Activated CD4-positive, alpha-beta T cell treated with anti-CD3 and anti-CD28 coated beads for 36 hours (primary cell): ENCODE measurements at regions not wholly inside any gene's neighbourhood (a gene's known extent, or its start where the extent isn't known, plus 50 kb on each side); places are given as distances from the start of the nearest gene placed in this dataset.

Experiments
- ATAC-seq: fragments of 200-7000 bp; cut with Tn5 transposase; one replicate; pipeline ENCODE4 v1.10.0; 2021; ENCODE audit warnings: mild to moderate bottlenecking, moderate library complexity
- CTCF ChIA-PET: fragments of 350-600 bp; sonication (Branson Sonifier 250); formaldehyde crosslinking; loops from one replicate; lab custom pipeline; 2021; ENCODE audit warnings: antibody characterized with exemption; lab: Charles Lee
- POLR2A ChIA-PET: fragments of 350-600 bp; sonication (Branson Sonifier 250); formaldehyde crosslinking; loops from one replicate; lab custom pipeline; 2021; ENCODE audit warnings: antibody characterized with exemption, inconsistent platforms; lab: Charles Lee
- DNase-seq: peaks from one replicate; pipeline ENCODE4 v3.0.0-alpha.2; 2020
- H3K27ac Mint-ChIP-seq: one replicate; pipeline ENCODE4 v1.8.0; 2021; ENCODE audit warnings: mixed read lengths
- H3K27me3 Mint-ChIP-seq: one replicate; pipeline ENCODE4 v1.8.0; 2021; ENCODE audit warnings: mixed read lengths
- H3K36me3 Mint-ChIP-seq: one replicate; pipeline ENCODE4 v1.8.0; 2021; ENCODE audit warnings: low read depth, mixed read lengths
- H3K4me1 Mint-ChIP-seq: one replicate; pipeline ENCODE4 v1.8.0; 2021; ENCODE audit warnings: mixed read lengths
- H3K4me3 Mint-ChIP-seq: one replicate; pipeline ENCODE4 v1.8.0; 2021; ENCODE audit warnings: mild to moderate bottlenecking, moderate library complexity, mixed read lengths
- H3K9me3 Mint-ChIP-seq: one replicate; pipeline ENCODE4 v1.8.0; 2021; ENCODE audit warnings: low read depth, mixed read lengths
- intact Hi-C, 2 experiments: fragments of 100-400 bp; cut with DNase I in 1 of 2; cut with micrococcal nuclease in 1 of 2; formaldehyde crosslinking; loops; one replicate each; pipeline versions ENCODE4 v1.14.2 to v1.15.1; 2022 to 2024; cut with DNase I, micrococcal nuclease

DNA sequence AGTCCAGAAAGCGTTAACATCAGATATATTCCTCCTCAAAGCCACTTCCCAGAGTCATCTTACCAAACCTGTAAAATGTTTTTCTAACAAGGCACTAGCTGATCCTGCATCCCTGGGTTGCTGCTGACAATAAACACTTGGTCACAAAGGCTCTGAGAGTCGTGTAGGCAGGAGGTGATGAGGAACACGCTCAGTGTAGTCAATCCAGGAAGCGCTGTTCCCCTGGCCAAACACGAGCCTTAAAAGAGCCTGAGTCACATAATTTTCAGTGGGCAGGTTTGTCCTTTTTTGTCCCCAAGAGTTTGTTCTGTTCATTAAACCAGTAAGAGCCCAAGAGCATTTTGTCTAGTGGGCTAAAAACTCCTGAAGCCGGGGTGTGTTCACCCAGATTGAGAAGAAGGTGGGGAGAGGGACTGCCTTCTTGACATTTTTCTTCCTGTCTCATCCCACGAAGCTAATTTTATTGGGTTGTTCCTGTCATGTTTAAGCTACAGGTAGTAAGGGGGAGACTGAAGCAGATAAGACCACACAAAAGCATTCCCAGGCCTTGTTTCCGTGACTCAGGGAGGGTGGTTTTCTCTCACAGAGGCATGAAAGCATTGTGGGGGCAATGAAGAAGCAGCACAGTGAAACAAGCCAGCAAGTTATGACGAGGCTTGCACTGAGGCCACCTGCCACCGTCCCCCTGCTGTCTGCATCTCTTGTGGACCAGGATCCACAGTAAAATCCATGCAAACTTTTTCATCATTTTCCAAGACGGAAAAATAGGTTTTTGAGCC is 73.7 kb downstream of the FOXB1 start:
- peak; percentile 88 for ATAC-seq
- H3K4me1 Mint-ChIP-seq: peaks cover 47% of the 10 kb centered on the region
- CTCF ChIA-PET: interaction anchor here (0.6 to 1.7 kb wide), 4 partner anchors 10 to 326 kb away, joined by 3 to 5 read pairs (median 3); no protein-coding TSS in a partner anchor

DNA sequence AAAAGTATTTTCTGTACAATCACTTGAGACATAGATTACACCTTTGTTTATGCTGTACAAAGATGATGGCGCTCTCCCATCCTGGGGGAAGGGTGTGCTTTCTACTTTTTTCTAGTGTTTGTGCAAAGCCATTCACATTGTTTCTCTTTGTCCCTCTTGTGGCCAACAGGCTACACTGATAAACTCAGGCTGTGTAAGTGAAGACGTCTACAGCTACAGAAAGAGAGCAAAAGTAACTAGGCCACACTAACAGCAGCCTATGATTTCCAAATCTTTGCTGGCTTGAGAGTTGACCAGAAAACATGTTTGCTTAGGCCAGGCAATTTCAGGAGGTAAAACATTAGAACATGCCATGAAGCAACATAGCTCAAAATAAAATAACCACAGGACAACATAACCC is 75.1 kb downstream of the FOXB1 start:
- Mint-ChIP-seq H3K27me3 (peaks cover 8% of the 10 kb centered on the region), H3K27ac (no peak overlapping the region), H3K4me3 (no peak overlapping the region), H3K36me3 (no peaks in the 10 kb centered on the region), H3K9me3 (no peaks in the 10 kb centered on the region), H3K4me1 (peaks cover 40% of the 10 kb centered on the region)
- POLR2A ChIA-PET: no interaction called here
- CTCF ChIA-PET: interaction anchor here (1.7 kb wide), 1 partner anchor 9 kb away, joined by 5 read pairs; no protein-coding TSS in a partner anchor
- intact Hi-C loops: loop anchor here in 1 of 2 experiments (5.0 kb wide), 2 partner anchors 33 to 72 kb away; no protein-coding TSS in a partner anchor
- DNase-seq: no peak
- no peak for ATAC-seq

More for the DNA sequence above, 73.7 kb downstream of the FOXB1 start:
- Mint-ChIP-seq H3K27ac (peak overlapping the region; percentile 45), H3K9me3 (peaks cover 2% of the 10 kb centered on the region), H3K36me3 (no peaks in the 10 kb centered on the region), H3K4me3 (no peak overlapping the region), H3K27me3 (peaks cover 8% of the 10 kb centered on the region)
- DNase-seq: peak; percentile 61
- intact Hi-C loops: loop anchor here (2.0 to 5.0 kb wide), 4 partner anchors 33 to 159 kb away; no protein-coding TSS in a partner anchor
- POLR2A ChIA-PET: interaction anchor here (0.6 kb wide), 1 partner anchor 47 kb away, joined by 3 read pairs; no protein-coding TSS in a partner anchor

DNA sequence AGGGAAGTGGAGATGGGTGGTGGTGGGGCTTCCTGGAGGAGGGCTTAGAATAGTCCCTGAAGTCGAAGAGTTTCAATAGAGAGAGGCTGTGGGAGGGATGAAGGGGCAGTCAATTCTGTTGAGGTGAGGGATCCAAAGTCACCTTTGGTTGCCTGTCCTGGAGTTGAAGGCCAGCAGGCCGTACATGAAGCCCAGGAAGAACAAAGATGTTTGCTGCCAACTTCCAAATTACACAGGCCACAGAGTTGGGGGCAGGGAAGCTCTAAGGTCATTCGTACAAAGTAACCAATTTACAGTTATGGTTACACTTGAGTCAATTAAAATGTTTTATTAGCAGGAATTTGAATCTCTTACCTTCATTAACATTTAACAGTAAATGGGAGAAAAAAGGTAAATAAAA is 77.9 kb downstream of the FOXB1 start:
- H3K36me3 Mint-ChIP-seq: no peaks in the 10 kb centered on the region
- no peak overlapping the region for H3K27ac Mint-ChIP-seq
- ChIA-PET POLR2A (no interaction called here), CTCF (no interaction called here)
- H3K9me3 Mint-ChIP-seq: no peaks in the 10 kb centered on the region
- DNase-seq (no peak), ATAC-seq (no peak)
- no peak overlapping the region for H3K4me3 Mint-ChIP-seq
- peaks cover 14% of the 10 kb centered on the region for H3K4me1 Mint-ChIP-seq
- intact Hi-C loops: no loop called here
- peaks cover 9% of the 10 kb centered on the region for H3K27me3 Mint-ChIP-seq

DNA sequence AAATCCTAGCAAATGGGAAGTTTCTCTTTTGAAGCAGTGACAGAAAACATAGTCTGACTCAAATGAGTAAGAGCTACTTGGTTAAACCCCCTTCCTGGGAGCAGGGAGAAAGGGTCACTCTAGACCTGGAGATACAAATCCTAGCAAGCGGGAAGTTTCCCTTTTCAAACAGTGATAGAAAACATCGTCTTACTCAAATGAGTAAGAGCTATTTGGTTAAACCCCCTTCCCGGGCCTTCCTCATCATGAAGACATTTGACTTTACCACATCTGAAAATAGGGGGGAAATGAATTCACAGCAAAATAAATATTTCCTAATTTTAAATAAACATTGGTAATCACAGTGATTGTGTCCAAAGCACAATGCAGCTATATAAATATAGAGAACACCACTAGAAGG is 79.2 kb downstream of the FOXB1 start:
- DNase-seq (no peak), ATAC-seq (no peak)
- Mint-ChIP-seq H3K27me3 (peaks cover 11% of the 10 kb centered on the region), H3K27ac (no peak overlapping the region), H3K9me3 (no peaks in the 10 kb centered on the region), H3K36me3 (no peaks in the 10 kb centered on the region), H3K4me3 (no peak overlapping the region), H3K4me1 (peaks cover under 1% of the 10 kb centered on the region)
- POLR2A ChIA-PET: no interaction called here
- intact Hi-C loops: no loop called here
- CTCF ChIA-PET: no interaction called here

DNA sequence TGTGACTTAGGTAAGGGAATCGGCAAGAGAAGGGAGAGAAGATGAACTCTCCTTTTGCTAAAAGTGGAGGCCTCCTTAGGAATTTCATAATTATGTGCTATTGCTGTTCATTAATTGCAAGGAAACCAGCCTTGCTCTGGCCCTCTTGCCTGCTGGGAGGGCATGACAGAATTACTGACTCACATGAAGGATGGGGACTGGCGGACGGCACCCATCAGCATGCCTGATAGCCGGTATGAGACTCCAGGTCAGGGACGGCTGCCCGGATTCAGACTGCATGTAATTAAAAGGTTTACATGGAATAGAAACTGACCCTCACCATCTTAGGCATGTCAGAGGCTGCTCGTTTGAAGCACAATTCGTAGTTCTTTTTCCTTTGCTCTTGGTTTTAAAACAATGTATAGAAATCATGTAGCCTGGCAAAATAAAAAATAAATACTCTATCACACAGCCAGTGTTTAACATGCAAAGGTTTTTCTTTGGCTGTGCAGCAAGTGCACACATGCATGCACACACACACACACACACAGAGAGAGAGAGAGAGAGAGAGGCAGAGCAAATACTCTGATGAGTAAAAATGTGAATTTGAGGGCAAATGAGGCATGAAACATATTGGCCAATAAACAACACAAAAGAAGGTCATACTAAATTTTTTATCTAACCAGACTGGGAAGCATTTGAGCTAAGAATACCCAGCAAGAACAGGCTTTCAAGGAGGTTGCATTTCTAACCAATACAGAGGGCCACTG is 82.7 kb downstream of the FOXB1 start:
- ChIA-PET POLR2A (no interaction called here), CTCF (interaction anchor here (1.0 to 1.3 kb wide), 2 partner anchors 30 to 43 kb away, joined by 3 to 4 read pairs; no protein-coding TSS in a partner anchor)
- Mint-ChIP-seq H3K36me3 (no peaks in the 10 kb centered on the region), H3K9me3 (no peaks in the 10 kb centered on the region), H3K4me1 (no peaks in the 10 kb centered on the region), H3K27ac (no peak overlapping the region), H3K27me3 (peaks cover 12% of the 10 kb centered on the region), H3K4me3 (no peak overlapping the region)
- DNase-seq (no peak), ATAC-seq (no peak)
- intact Hi-C loops: no loop called here

DNA sequence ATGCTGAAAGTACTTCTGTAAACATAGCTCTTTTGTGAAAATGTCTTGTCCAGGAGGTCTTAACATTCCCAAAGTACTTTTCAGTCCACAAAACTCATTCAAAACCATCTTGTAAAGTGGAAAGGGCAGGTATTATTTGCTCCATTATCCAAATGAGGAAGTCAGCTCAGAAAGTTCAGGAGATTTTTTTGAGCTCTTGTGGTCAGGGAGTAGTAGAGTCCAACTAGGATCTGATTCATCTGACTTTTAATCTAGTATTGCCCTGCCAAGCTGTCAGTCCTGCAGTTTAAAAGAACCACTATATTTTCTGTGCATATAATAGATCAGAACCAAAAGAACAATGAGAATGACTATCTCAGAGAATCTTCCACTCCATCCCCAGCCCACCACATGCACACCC is 83.5 kb downstream of the FOXB1 start:
- no peaks in the 10 kb centered on the region for H3K9me3 Mint-ChIP-seq
- no peaks in the 10 kb centered on the region for H3K36me3 Mint-ChIP-seq
- DNase-seq: no peak
- peaks cover 14% of the 10 kb centered on the region for H3K27me3 Mint-ChIP-seq
- no peaks in the 10 kb centered on the region for H3K4me1 Mint-ChIP-seq
- H3K27ac Mint-ChIP-seq: no peak overlapping the region
- H3K4me3 Mint-ChIP-seq: no peak overlapping the region
- POLR2A ChIA-PET: no interaction called here
- intact Hi-C loops: no loop called here
- ATAC-seq: no peak
- CTCF ChIA-PET: interaction anchor here (0.7 to 1.3 kb wide), 3 partner anchors 9 to 44 kb away, joined by 3 to 5 read pairs (median 4); no protein-coding TSS in a partner anchor

DNA sequence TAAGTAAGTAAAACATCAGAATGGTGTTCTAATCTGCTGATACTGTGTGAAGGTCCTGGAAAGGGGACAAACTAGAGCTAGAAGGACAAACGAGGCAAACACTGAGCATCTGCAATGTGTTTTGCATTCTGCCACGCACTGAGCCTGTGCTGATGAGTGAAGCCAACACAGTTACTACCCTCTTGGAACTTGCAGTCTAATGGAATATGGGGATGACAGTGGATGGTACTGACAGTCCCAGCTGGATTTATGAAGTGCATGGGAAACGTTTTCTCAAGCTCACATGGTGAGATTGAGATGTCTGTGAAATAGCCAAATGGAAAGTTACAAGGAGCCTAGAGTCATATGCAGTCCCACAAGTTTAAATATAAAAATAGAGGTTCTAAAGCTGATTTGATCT is 86.6 kb downstream of the FOXB1 start:
- H3K27me3 Mint-ChIP-seq: peaks cover 15% of the 10 kb centered on the region
- H3K4me1 Mint-ChIP-seq: no peaks in the 10 kb centered on the region
- POLR2A ChIA-PET: interaction anchor here (0.6 kb wide), 1 partner anchor 12 kb away, joined by 3 read pairs; no protein-coding TSS in a partner anchor
- DNase-seq (no peak), ATAC-seq (no peak)
- intact Hi-C loops: no loop called here
- CTCF ChIA-PET: no interaction called here
- H3K27ac Mint-ChIP-seq: no peak overlapping the region
- H3K4me3 Mint-ChIP-seq: no peak overlapping the region
- H3K36me3 Mint-ChIP-seq: no peaks in the 10 kb centered on the region
- H3K9me3 Mint-ChIP-seq: no peaks in the 10 kb centered on the region

DNA sequence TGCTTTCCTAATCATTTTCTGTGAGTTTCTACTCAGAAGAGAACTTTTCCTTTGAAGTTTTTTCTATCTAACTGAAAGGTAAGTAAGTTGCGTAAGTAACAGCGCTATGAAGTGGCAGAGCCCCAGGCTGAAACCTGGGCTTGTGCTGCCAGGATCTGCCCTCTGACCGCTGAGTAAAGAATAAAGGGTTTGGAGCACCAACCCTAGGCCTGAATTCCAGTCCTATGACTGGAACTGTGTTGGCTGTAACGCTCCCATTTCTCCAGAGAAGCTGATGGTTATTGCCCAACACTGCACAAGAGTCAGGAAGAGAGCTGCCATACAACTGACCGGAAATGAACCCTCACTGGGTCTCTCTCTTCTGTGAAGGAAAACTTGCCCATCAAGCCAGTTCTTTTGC is 87.0 kb downstream of the FOXB1 start:
- H3K36me3 Mint-ChIP-seq: no peaks in the 10 kb centered on the region
- POLR2A ChIA-PET: interaction anchor here (0.6 kb wide), 1 partner anchor 11 kb away, joined by 3 read pairs; no protein-coding TSS in a partner anchor
- no peaks in the 10 kb centered on the region for H3K9me3 Mint-ChIP-seq
- peaks cover 15% of the 10 kb centered on the region for H3K27me3 Mint-ChIP-seq
- ATAC-seq: no peak
- H3K4me3 Mint-ChIP-seq: no peak overlapping the region
- CTCF ChIA-PET: no interaction called here
- H3K4me1 Mint-ChIP-seq: no peaks in the 10 kb centered on the region
- DNase-seq: no peak
- intact Hi-C loops: no loop called here
- no peak overlapping the region for H3K27ac Mint-ChIP-seq

DNA sequence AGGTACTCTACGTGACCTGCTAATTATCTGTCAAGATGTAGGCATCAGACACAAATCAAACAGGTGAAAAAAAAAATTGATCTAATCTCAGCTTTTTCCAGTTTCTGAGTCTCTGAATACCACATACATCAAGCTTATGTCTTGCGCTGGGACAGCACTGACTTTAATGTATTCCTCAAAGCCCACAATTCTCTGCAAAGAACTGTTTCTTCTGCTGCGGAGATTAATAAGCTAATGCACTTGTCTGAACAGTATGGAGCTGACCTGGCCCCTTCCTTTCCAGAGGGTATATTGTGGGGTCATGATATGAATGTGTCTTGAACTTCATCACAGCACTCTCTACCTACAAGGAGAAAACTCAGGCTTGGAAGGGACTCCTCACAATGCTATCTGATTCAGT is 87.8 kb downstream of the FOXB1 start:
- ChIA-PET CTCF (no interaction called here), POLR2A (no interaction called here)
- Mint-ChIP-seq H3K27ac (no peak overlapping the region), H3K27me3 (peaks cover 15% of the 10 kb centered on the region), H3K9me3 (peaks cover 4% of the 10 kb centered on the region), H3K36me3 (no peaks in the 10 kb centered on the region), H3K4me1 (no peaks in the 10 kb centered on the region), H3K4me3 (no peak overlapping the region)
- DNase-seq (no peak), ATAC-seq (no peak)
- intact Hi-C loops: no loop called here

DNA sequence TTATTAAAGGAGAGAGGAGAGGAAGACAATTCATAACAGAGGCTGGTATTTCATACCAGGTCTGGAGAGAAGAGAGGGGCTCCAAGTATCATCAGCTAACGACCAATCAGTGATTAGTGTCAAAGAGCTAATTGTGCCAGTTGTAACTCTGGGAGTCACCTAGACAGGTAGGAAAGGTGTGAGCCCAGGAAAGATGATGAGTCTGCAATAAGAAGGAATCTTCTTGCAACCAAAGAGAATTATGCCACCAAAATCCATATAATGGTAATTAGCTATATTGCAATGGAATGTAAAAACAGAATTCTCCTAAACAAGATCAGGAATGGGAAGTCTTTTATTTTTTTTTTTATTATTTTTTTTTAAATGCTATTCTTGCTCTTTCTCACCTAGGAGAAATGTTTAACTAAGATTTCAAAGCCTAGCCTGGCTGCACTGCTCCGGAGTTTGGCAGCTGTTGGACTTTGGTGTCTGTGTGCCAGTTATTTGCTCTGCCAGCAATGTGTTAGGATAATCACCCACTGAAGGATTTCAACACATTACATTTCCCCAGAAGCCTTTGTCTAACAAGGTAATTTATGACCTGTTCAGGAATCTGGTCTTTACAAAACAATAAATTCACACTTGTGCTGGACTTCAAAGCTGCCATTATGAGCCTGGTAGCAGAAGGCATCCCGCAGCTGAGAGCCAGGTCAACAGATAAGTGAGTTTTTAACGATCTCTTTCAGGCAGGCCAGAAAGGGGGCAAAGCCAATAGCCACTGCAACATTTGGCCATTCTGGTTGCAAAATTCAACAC is 89.4 kb downstream of the FOXB1 start:
- POLR2A ChIA-PET: no interaction called here
- H3K36me3 Mint-ChIP-seq: no peaks in the 10 kb centered on the region
- intact Hi-C loops: no loop called here

DNA sequence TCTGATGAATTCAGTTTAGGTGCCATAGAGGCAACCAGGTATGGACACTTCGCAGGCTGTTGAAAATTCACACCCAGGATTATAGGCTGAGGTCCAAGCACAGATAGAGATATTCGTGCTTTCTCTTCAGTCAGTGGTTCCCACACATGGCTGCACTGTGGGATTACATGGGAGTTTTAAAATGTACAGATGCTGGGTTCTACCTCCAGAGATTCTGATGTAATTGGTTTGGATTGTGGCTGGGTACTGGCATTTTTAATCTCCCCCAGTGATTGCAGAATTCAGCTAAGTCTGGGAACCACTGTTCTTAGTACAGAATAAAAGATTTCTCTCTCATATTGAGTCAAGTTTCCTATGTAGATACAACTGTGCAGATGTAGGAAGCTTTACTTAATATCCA is 91.6 kb downstream of the FOXB1 start:
- Mint-ChIP-seq H3K9me3 (peaks cover 4% of the 10 kb centered on the region), H3K4me3 (no peak overlapping the region), H3K27me3 (peaks cover 13% of the 10 kb centered on the region), H3K36me3 (no peaks in the 10 kb centered on the region), H3K4me1 (no peaks in the 10 kb centered on the region), H3K27ac (no peak overlapping the region)
- no peak for DNase-seq
- intact Hi-C loops: no loop called here
- ChIA-PET CTCF (no interaction called here), POLR2A (no interaction called here)
- ATAC-seq: no peak

More for the DNA sequence above, 89.4 kb downstream of the FOXB1 start:
- DNase-seq (no peak), ATAC-seq (no peak)
- H3K9me3 Mint-ChIP-seq: peaks cover 4% of the 10 kb centered on the region
- H3K4me3 Mint-ChIP-seq: no peak overlapping the region
- peaks cover 12% of the 10 kb centered on the region for H3K27me3 Mint-ChIP-seq
- H3K27ac Mint-ChIP-seq: no peak overlapping the region
- CTCF ChIA-PET: interaction anchor here (0.6 to 1.5 kb wide), 2 partner anchors 26 to 94 kb away, joined by 4 read pairs; no protein-coding TSS in a partner anchor
- H3K4me1 Mint-ChIP-seq: no peaks in the 10 kb centered on the region
